Fibroblast of mammary gland (primary cell): ENCODE measurements at regions not wholly inside any gene's neighbourhood (a gene's known extent, or its start where the extent isn't known, plus 50 kb on each side); places are given as distances from the start of the nearest gene placed in this dataset.
A peak's percentile ranks its signal among the peaks of the same experiment; 100 is the strongest.

Experiments used
- DNase-seq: peaks from one replicate; pipeline ENCODE4 v3.0.0-alpha.2; 2010; ENCODE audit warnings: low read depth
- H3K4me3 ChIP-seq: 2 replicates; pipeline ENCODE4 v1.5.1; 2011; ENCODE audit warnings: low read depth, mild to moderate bottlenecking, low read length, moderate library complexity; ENCODE audit not compliant: control insufficient read depth
- CTCF ChIP-seq: conservative IDR thresholded peaks from 2 replicates; pipeline ENCODE4 v1.5.1; 2011; ENCODE audit warnings: low read depth, low read length, inconsistent platforms; ENCODE audit not compliant: control insufficient read depth, insufficient read depth

GRCh38 chr20:22460803-22461202 lies 123.6 kb downstream of the FOXA2 start:
- no peak for TF ChIP-seq CTCF
- no peak overlapping the region for H3K4me3 ChIP-seq
- no peak for DNase-seq

GRCh38 chr20:22460231-22460630 lies 124.1 kb downstream of the FOXA2 start:
- no peak for DNase-seq
- no peak overlapping the region for H3K4me3 ChIP-seq
- no peak for TF ChIP-seq CTCF

GRCh38 chr20:22459754-22460153 lies 124.6 kb downstream of the FOXA2 start:
- DNase-seq = no peak
- no peak for TF ChIP-seq CTCF
- no peak overlapping the region for H3K4me3 ChIP-seq

- DNase-seq = no peak
- no peak for TF ChIP-seq CTCF
- H3K4me3 ChIP-seq = no peak overlapping the region
These were observed 128.3 kb downstream of the FOXA2 start for GRCh38 chr20:22456109-22456508.

GRCh38 chr20:22455259-22455658 lies 129.1 kb downstream of the FOXA2 start:
- TF ChIP-seq CTCF = no peak
- H3K4me3 ChIP-seq = no peak overlapping the region
- no peak for DNase-seq

- no peak overlapping the region for H3K4me3 ChIP-seq
- TF ChIP-seq CTCF = peak; percentile 79
- peak; percentile 36 for DNase-seq
These were observed 130.9 kb downstream of the FOXA2 start for GRCh38 chr20:22453244-22454080.
